ENCODE measurements at regions not wholly inside any gene's neighbourhood (a gene's known extent, or its start where the extent isn't known, plus 50 kb on each side); places are given as distances from the start of the nearest gene placed in this dataset.

- H3K4me1 ChIP-seq (ENCODE audit: insufficient read depth, low read length): peaks cover 7% of the 10 kb centered on the region
- no peaks in the 10 kb centered on the region for H3K27me3 ChIP-seq (ENCODE audit: insufficient read depth, low read length)
- peaks cover 8% of the 10 kb centered on the region for H3K9me3 ChIP-seq (ENCODE audit: low read depth, low read length)
- no peak overlapping the region for H3K4me3 ChIP-seq (ENCODE audit: low read length)
Observed at GRCh38 chr9:20197976-20198685, 409.3 kb upstream of the SLC24A2 start.

- H3K27me3 ChIP-seq (ENCODE audit: insufficient read depth, low read length): no peaks in the 10 kb centered on the region
- H3K9me3 ChIP-seq (ENCODE audit: low read depth, low read length): peaks cover 7% of the 10 kb centered on the region
- no peaks in the 10 kb centered on the region for H3K4me1 ChIP-seq (ENCODE audit: insufficient read depth, low read length)
- H3K4me3 ChIP-seq (ENCODE audit: low read length): no peak overlapping the region
Observed at GRCh38 chr9:20191228-20191840, 402.5 kb upstream of the SLC24A2 start.

- Histone ChIP-seq H3K9me3 (ENCODE audit: low read depth, low read length) (no peaks in the 10 kb centered on the region), H3K27me3 (ENCODE audit: insufficient read depth, low read length) (no peaks in the 10 kb centered on the region), H3K4me3 (ENCODE audit: low read length) (no peak overlapping the region), H3K4me1 (ENCODE audit: insufficient read depth, low read length) (no peaks in the 10 kb centered on the region)
Observed at GRCh38 chr9:20189871-20190270, 401.0 kb upstream of the SLC24A2 start.

GRCh38 chr9:20188616-20189369 is 400.0 kb upstream of the SLC24A2 start:
- Histone ChIP-seq H3K9me3 (ENCODE audit: low read depth, low read length) (no peaks in the 10 kb centered on the region), H3K4me3 (ENCODE audit: low read length) (no peak overlapping the region), H3K4me1 (ENCODE audit: insufficient read depth, low read length) (no peaks in the 10 kb centered on the region), H3K27me3 (ENCODE audit: insufficient read depth, low read length) (no peaks in the 10 kb centered on the region)

GRCh38 chr9:20187318-20187717 is 398.5 kb upstream of the SLC24A2 start:
- Histone ChIP-seq H3K4me3 (ENCODE audit: low read length) (no peak overlapping the region), H3K4me1 (ENCODE audit: insufficient read depth, low read length) (no peaks in the 10 kb centered on the region), H3K9me3 (ENCODE audit: low read depth, low read length) (no peaks in the 10 kb centered on the region), H3K27me3 (ENCODE audit: insufficient read depth, low read length) (no peaks in the 10 kb centered on the region)

GRCh38 chr9:20186823-20187222 is 398.0 kb upstream of the SLC24A2 start:
- H3K4me1 ChIP-seq (ENCODE audit: insufficient read depth, low read length): no peaks in the 10 kb centered on the region
- no peaks in the 10 kb centered on the region for H3K9me3 ChIP-seq (ENCODE audit: low read depth, low read length)
- no peaks in the 10 kb centered on the region for H3K27me3 ChIP-seq (ENCODE audit: insufficient read depth, low read length)
- H3K4me3 ChIP-seq (ENCODE audit: low read length): no peak overlapping the region

GRCh38 chr9:20186231-20186630 is 397.4 kb upstream of the SLC24A2 start:
- Histone ChIP-seq H3K9me3 (ENCODE audit: low read depth, low read length) (no peaks in the 10 kb centered on the region), H3K4me3 (ENCODE audit: low read length) (no peak overlapping the region), H3K27me3 (ENCODE audit: insufficient read depth, low read length) (no peaks in the 10 kb centered on the region), H3K4me1 (ENCODE audit: insufficient read depth, low read length) (no peaks in the 10 kb centered on the region)

- Histone ChIP-seq H3K4me1 (ENCODE audit: insufficient read depth, low read length) (no peaks in the 10 kb centered on the region), H3K27me3 (ENCODE audit: insufficient read depth, low read length) (peaks cover 2% of the 10 kb centered on the region), H3K9me3 (ENCODE audit: low read depth, low read length) (no peaks in the 10 kb centered on the region), H3K4me3 (ENCODE audit: low read length) (no peak overlapping the region)
Observed at GRCh38 chr9:20184541-20184940, 395.7 kb upstream of the SLC24A2 start.

- no peaks in the 10 kb centered on the region for H3K4me1 ChIP-seq (ENCODE audit: insufficient read depth, low read length)
- H3K9me3 ChIP-seq (ENCODE audit: low read depth, low read length): no peaks in the 10 kb centered on the region
- peaks cover 5% of the 10 kb centered on the region for H3K27me3 ChIP-seq (ENCODE audit: insufficient read depth, low read length)
- no peak overlapping the region for H3K4me3 ChIP-seq (ENCODE audit: low read length)
Observed at GRCh38 chr9:20178679-20179078, 389.8 kb upstream of the SLC24A2 start.

GRCh38 chr9:20178197-20178596 is 389.4 kb upstream of the SLC24A2 start:
- no peak overlapping the region for H3K4me3 ChIP-seq (ENCODE audit: low read length)
- no peaks in the 10 kb centered on the region for H3K4me1 ChIP-seq (ENCODE audit: insufficient read depth, low read length)
- H3K27me3 ChIP-seq (ENCODE audit: insufficient read depth, low read length): peaks cover 5% of the 10 kb centered on the region
- no peaks in the 10 kb centered on the region for H3K9me3 ChIP-seq (ENCODE audit: low read depth, low read length)

GRCh38 chr9:20170122-20170521 is 381.3 kb upstream of the SLC24A2 start:
- no peaks in the 10 kb centered on the region for H3K27me3 ChIP-seq (ENCODE audit: insufficient read depth, low read length)
- H3K4me3 ChIP-seq (ENCODE audit: low read length): no peak overlapping the region
- no peaks in the 10 kb centered on the region for H3K4me1 ChIP-seq (ENCODE audit: insufficient read depth, low read length)
- H3K9me3 ChIP-seq (ENCODE audit: low read depth, low read length): peaks cover 29% of the 10 kb centered on the region

- H3K27me3 ChIP-seq (ENCODE audit: insufficient read depth, low read length): no peaks in the 10 kb centered on the region
- no peak overlapping the region for H3K4me3 ChIP-seq (ENCODE audit: low read length)
- no peaks in the 10 kb centered on the region for H3K4me1 ChIP-seq (ENCODE audit: insufficient read depth, low read length)
- H3K9me3 ChIP-seq (ENCODE audit: low read depth, low read length): no peaks in the 10 kb centered on the region
Observed at GRCh38 chr9:20152151-20152725, 363.4 kb upstream of the SLC24A2 start.

GRCh38 chr9:20148416-20148815 is 359.6 kb upstream of the SLC24A2 start:
- Histone ChIP-seq H3K4me3 (ENCODE audit: low read length) (no peak overlapping the region), H3K4me1 (ENCODE audit: insufficient read depth, low read length) (no peaks in the 10 kb centered on the region), H3K9me3 (ENCODE audit: low read depth, low read length) (no peaks in the 10 kb centered on the region), H3K27me3 (ENCODE audit: insufficient read depth, low read length) (no peaks in the 10 kb centered on the region)

GRCh38 chr9:20144197-20144596 is 355.4 kb upstream of the SLC24A2 start:
- Histone ChIP-seq H3K4me3 (ENCODE audit: low read length) (no peak overlapping the region), H3K9me3 (ENCODE audit: low read depth, low read length) (no peaks in the 10 kb centered on the region), H3K4me1 (ENCODE audit: insufficient read depth, low read length) (no peaks in the 10 kb centered on the region), H3K27me3 (ENCODE audit: insufficient read depth, low read length) (no peaks in the 10 kb centered on the region)

- H3K27me3 ChIP-seq (ENCODE audit: insufficient read depth, low read length): no peaks in the 10 kb centered on the region
- H3K9me3 ChIP-seq (ENCODE audit: low read depth, low read length): no peaks in the 10 kb centered on the region
- no peaks in the 10 kb centered on the region for H3K4me1 ChIP-seq (ENCODE audit: insufficient read depth, low read length)
- H3K4me3 ChIP-seq (ENCODE audit: low read length): no peak overlapping the region
Observed at GRCh38 chr9:20139763-20140290, 351.0 kb upstream of the SLC24A2 start.

Data from mononuclear cell (primary cell).